ENCODE measurements at regions not wholly inside any gene's neighbourhood (a gene's known extent, or its start where the extent isn't known, plus 50 kb on each side); places are given as distances from the start of the nearest gene placed in this dataset.
"Not testable (repeated sequence)": the region's sequence is repeated elsewhere in the genome, so short reads cannot be mapped to it uniquely, and the experiment has no call there.

DNA sequence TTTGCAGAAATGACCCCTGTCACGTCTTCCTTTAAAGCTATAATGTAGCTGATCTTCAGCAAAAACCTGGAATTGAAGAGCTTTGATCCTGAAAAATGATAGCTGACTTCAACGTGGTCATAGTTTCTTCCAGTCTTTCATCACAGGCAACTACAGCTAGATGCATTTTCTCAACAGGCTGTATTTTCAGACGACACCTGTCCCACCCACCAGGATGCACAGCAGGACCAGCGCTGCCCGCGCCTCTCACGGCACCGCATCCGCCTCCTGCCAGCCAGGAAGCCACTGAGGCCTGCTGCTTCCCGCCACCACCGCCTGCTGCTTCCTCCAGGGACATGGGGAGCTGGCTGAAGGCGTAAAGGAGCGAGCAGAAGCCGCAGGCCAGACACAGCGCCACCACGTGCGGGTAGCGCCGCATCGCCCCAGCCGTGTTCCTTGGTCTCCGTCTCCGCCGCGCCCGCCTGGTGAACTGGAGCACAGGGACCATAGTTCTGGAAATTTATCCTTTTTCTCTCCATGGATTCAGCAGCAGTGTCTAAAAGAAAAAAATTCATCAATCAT is 215.7 kb downstream of the POTED start:
- TF ChIP-seq CTCF (IDR thresholded peaks at IDR 0.05; ENCODE audit: low read depth, low read length, poor library complexity, severe bottlenecking); EZH2phosphoT487 (IDR thresholded peaks at IDR 0.05; ENCODE audit: borderline replicate concordance, low read length): not testable (repeated sequence)
